Natural killer cell treated with Interleukin-12 subunit alpha and Interleukin-12 subunit beta and Interleukin-15 and Interleukin-18, amount 100 ng/mL, for 72 hours (primary cell): ENCODE measurements at regions not wholly inside any gene's neighbourhood (a gene's known extent, or its start where the extent isn't known, plus 50 kb on each side); places are given as distances from the start of the nearest gene placed in this dataset.

Experiments
- ATAC-seq, 2 donors: fragments of 150-1000 bp; cut with Tn5 transposase in 1 of 2; sonication (Bioruptor Pico), chemical (Tn5 transposase) in 1 of 2; 2 replicates each; pipeline ENCODE4 v1.10.0; 2021
- DNase-seq: peaks from one replicate; pipeline ENCODE4 v3.0.0; 2022; ENCODE audit warnings: low spot score
- H3K27ac Mint-ChIP-seq, 2 donors: 1 replicate in 1 of 2; 2 replicates in 1 of 2; pipeline ENCODE4 v1.8.0; 2022; ENCODE audit warnings: mixed read lengths in 2 of 2, mild to moderate bottlenecking in 1 of 2, moderate library complexity in 1 of 2
- H3K27me3 Mint-ChIP-seq, 2 donors: 1 replicate in 1 of 2; 2 replicates in 1 of 2; pipeline ENCODE4 v1.8.0; 2022; ENCODE audit warnings: mixed read lengths in 2 of 2
- H3K36me3 Mint-ChIP-seq: one replicate; pipeline ENCODE4 v1.8.0; 2022; ENCODE audit warnings: mixed read lengths
- H3K4me1 Mint-ChIP-seq, 2 donors: 1 replicate in 1 of 2; 2 replicates in 1 of 2; pipeline ENCODE4 v1.8.0; 2022; ENCODE audit warnings: low read depth in 2 of 2, mixed read lengths in 2 of 2, mild to moderate bottlenecking in 1 of 2
- H3K4me3 Mint-ChIP-seq: one replicate; pipeline ENCODE4 v1.8.0; 2022; ENCODE audit warnings: mixed read lengths
- H3K9me3 Mint-ChIP-seq: 2 replicates; pipeline ENCODE4 v1.8.0; 2022; ENCODE audit warnings: mixed read lengths

- peaks cover 14% of the 10 kb centered on the region for H3K36me3 Mint-ChIP-seq
These were observed 56.8 kb upstream of the CHST11 start for GRCh38 chr12:104399740-104400612.

DNA sequence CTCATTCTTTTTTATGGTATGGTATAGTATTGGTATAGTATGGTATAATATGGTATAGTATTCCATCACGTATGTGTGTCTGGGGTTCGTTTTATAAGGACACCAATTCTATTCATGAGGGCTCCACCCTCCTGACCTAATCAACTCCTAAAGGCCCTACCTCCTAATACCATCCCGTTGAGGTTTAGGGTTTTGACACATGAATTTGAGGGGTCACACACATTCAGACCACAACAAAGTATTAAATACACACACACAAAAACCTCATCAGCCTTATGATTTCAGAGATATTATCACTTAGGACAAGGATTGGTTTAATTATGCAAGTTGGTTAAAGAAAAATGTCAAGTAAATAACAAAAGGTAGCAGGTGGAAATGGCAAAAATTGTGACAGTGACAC, 54.1 kb upstream of the CHST11 start:
- ATAC-seq (no peak), DNase-seq (no peak)
- Mint-ChIP-seq H3K9me3 (peaks cover 3% of the 10 kb centered on the region), H3K4me1 (peaks cover 20 to 21% of the 10 kb centered on the region in 2 donors), H3K27me3 (peaks cover 11 to 13% of the 10 kb centered on the region in 2 donors), H3K4me3 (no peak overlapping the region), H3K36me3 (peaks cover 7% of the 10 kb centered on the region), H3K27ac (peak overlapping the region; percentile 27 to 31)

More at GRCh38 chr12:104399740-104400612, 56.8 kb upstream of the CHST11 start:
- ATAC-seq (no peak), DNase-seq (no peak)
- Mint-ChIP-seq H3K27ac (peak overlapping the region in 1 of 2 donors; percentile 8), H3K4me1 (peaks cover 17 to 20% of the 10 kb centered on the region in 2 donors), H3K9me3 (peaks cover 3% of the 10 kb centered on the region), H3K4me3 (no peak overlapping the region), H3K27me3 (peaks cover 9 to 11% of the 10 kb centered on the region in 2 donors)

DNA sequence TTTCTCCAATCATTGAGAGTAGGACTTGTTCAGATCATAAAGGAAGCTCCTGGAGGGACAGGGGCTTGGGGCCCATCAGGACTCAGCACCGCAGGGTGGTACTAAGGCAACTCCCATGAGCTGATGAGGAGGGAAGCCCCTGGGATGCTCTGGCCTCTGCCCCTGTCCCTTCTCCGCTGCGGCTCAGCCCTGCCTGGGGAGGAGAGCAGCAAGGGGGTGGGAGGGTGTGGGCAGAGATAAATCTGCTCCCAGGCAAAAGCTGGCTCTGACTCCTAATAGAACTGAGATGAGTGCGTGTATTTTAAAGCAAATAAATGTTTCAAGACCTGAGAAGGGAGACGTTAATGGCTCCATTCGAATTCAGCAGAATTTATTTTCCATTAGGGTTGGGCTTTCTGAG, 52.0 kb upstream of the CHST11 start:
- Mint-ChIP-seq H3K4me1 (peaks cover 16 to 18% of the 10 kb centered on the region in 2 donors), H3K9me3 (peaks cover under 1% of the 10 kb centered on the region), H3K4me3 (no peak overlapping the region), H3K36me3 (peaks cover 4% of the 10 kb centered on the region), H3K27me3 (peaks cover 13 to 25% of the 10 kb centered on the region in 2 donors), H3K27ac (no peak overlapping the region)
- ATAC-seq, result no peak
- DNase-seq, result no peak

DNA sequence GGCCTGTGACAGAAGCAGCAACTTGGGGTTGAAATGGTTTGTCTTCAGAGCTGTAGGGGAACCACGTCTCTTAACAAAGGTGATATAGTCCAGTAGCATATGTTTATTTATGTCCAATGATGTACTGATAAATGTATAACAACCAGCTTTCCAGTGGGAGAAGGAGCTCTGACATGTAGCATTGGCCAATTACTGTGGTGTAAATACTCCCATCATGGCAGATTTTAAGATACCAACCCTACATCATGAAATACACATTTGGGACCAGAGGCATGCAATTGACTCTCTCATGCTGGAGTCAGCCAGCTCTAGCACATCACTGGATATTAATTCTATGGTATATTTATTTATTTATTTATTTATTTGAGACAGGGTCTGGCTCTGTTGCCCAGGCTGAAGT, 50.6 kb upstream of the CHST11 start:
- no peak for DNase-seq
- ATAC-seq, result no peak
- H3K4me3 Mint-ChIP-seq, result no peak overlapping the region
- H3K9me3 Mint-ChIP-seq, result no peaks in the 10 kb centered on the region
- peaks cover 9 to 14% of the 10 kb centered on the region in 2 donors for H3K4me1 Mint-ChIP-seq
- no peak overlapping the region for H3K27ac Mint-ChIP-seq
- H3K27me3 Mint-ChIP-seq, result peaks cover 12 to 25% of the 10 kb centered on the region in 2 donors
- no peaks in the 10 kb centered on the region for H3K36me3 Mint-ChIP-seq
